Left ventricle myocardium inferior (tissue), 1 donor: ENCODE measurements at regions not wholly inside any gene's neighbourhood (a gene's known extent, or its start where the extent isn't known, plus 50 kb on each side); places are given as distances from the start of the nearest gene placed in this dataset.

ENCODE experiments used
- DNase-seq: peaks from one replicate; pipeline ENCODE4 v3.0.0-alpha.2; 2020
- H3K27ac ChIP-seq: fragments of 200-600 bp; replicated peaks from 2 replicates; pipeline ENCODE4 v1.8.0; 2021
- H3K27me3 ChIP-seq: fragments of 200-600 bp; 2 replicates; pipeline ENCODE4 v1.8.0; 2021; ENCODE audit warnings: low read depth
- H3K36me3 ChIP-seq: fragments of 200-600 bp; 2 replicates; pipeline ENCODE4 v1.8.0; 2021
- H3K4me1 ChIP-seq: fragments of 200-600 bp; 2 replicates; pipeline ENCODE4 v1.8.0; 2021
- H3K4me3 ChIP-seq: fragments of 200-600 bp; 2 replicates; pipeline ENCODE4 v1.8.0; 2021; ENCODE audit warnings: mild to moderate bottlenecking, moderate library complexity
- H3K9me3 ChIP-seq: fragments of 200-600 bp; replicated peaks from 2 replicates; pipeline ENCODE4 v1.8.0; 2021
- intact Hi-C: fragments of 100-400 bp; cut with micrococcal nuclease; formaldehyde crosslinking; loops from one replicate; pipeline ENCODE4 v1.11.0; 2022
- TF ChIP-seq, protein P1 (sequence below): fragments of 200-600 bp; IDR thresholded peaks from 2 replicates; pipeline ENCODE4 v1.8.0; 2021; ENCODE audit warnings: antibody characterized with exemption, mild to moderate bottlenecking, borderline replicate concordance
- donor health status: DM: no; HTN: yes; CAD: no; lungs with severe emphysema.

- Histone ChIP-seq H3K9me3 (no peaks in the 10 kb centered on the region), H3K36me3 (no peaks in the 10 kb centered on the region), H3K27ac (no peak overlapping the region), H3K27me3 (peaks cover 6% of the 10 kb centered on the region), H3K4me3 (no peak overlapping the region), H3K4me1 (no peaks in the 10 kb centered on the region)
- TF ChIP-seq, protein P1, sequence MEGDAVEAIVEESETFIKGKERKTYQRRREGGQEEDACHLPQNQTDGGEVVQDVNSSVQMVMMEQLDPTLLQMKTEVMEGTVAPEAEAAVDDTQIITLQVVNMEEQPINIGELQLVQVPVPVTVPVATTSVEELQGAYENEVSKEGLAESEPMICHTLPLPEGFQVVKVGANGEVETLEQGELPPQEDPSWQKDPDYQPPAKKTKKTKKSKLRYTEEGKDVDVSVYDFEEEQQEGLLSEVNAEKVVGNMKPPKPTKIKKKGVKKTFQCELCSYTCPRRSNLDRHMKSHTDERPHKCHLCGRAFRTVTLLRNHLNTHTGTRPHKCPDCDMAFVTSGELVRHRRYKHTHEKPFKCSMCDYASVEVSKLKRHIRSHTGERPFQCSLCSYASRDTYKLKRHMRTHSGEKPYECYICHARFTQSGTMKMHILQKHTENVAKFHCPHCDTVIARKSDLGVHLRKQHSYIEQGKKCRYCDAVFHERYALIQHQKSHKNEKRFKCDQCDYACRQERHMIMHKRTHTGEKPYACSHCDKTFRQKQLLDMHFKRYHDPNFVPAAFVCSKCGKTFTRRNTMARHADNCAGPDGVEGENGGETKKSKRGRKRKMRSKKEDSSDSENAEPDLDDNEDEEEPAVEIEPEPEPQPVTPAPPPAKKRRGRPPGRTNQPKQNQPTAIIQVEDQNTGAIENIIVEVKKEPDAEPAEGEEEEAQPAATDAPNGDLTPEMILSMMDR, result no peak
- intact Hi-C loops, result loop anchor here (10.0 kb wide), 2 partner anchors 1081 to 1431 kb away; no protein-coding TSS in a partner anchor
- DNase-seq, result no peak
Measured at GRCh38 chr17:72545766-72546165, 424.9 kb downstream of the SOX9 start.

- Histone ChIP-seq H3K4me3 (no peak overlapping the region), H3K27me3 (peaks cover 41% of the 10 kb centered on the region), H3K36me3 (no peaks in the 10 kb centered on the region), H3K9me3 (no peaks in the 10 kb centered on the region), H3K27ac (no peak overlapping the region), H3K4me1 (no peaks in the 10 kb centered on the region)
- intact Hi-C loops, result no loop called here
- DNase-seq, result no peak
- TF ChIP-seq, protein P1, result no peak
Measured at GRCh38 chr17:72553051-72553755, 432.4 kb downstream of the SOX9 start.

- Histone ChIP-seq H3K9me3 (no peaks in the 10 kb centered on the region), H3K36me3 (no peaks in the 10 kb centered on the region), H3K4me3 (no peak overlapping the region), H3K27ac (no peak overlapping the region), H3K27me3 (peaks cover 41% of the 10 kb centered on the region), H3K4me1 (no peaks in the 10 kb centered on the region)
- TF ChIP-seq, protein P1, result no peak
- intact Hi-C loops, result no loop called here
- DNase-seq, result no peak
Measured at GRCh38 chr17:72554508-72554907, 433.7 kb downstream of the SOX9 start.

DNA sequence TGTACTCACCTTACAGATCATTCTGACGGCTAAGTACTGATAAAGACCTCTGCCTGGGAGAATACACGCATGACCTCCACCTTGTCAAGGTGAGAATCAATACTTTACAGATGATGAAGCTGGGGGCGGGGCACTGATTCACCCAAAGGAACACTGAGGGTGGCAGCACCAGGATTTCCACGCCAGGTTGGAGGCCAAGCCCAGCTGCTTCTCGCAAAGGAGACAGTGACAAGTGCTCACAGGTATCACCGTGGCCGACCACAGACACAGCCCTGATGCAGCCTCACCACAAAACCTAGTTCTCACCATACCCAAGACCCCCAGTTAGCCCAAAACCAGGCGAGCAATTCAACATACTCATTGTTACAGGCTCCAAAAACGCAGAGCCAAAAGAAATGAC, 434.2 kb downstream of the SOX9 start:
- Histone ChIP-seq H3K27ac (no peak overlapping the region), H3K4me3 (no peak overlapping the region), H3K27me3 (peaks cover 41% of the 10 kb centered on the region), H3K9me3 (no peaks in the 10 kb centered on the region), H3K4me1 (no peaks in the 10 kb centered on the region), H3K36me3 (no peaks in the 10 kb centered on the region)
- TF ChIP-seq, protein P1, result no peak
- no peak for DNase-seq
- intact Hi-C loops, result no loop called here

GRCh38 chr17:72556944-72557826, 436.4 kb downstream of the SOX9 start:
- TF ChIP-seq, protein P1, result peak; percentile 84
- Histone ChIP-seq H3K4me3 (no peak overlapping the region), H3K4me1 (no peaks in the 10 kb centered on the region), H3K27ac (no peak overlapping the region), H3K27me3 (peaks cover 53% of the 10 kb centered on the region), H3K9me3 (no peaks in the 10 kb centered on the region), H3K36me3 (no peaks in the 10 kb centered on the region)
- intact Hi-C loops, result no loop called here
- DNase-seq, result peak; percentile 33
